Fibroblast of mammary gland (primary cell): ENCODE measurements at regions not wholly inside any gene's neighbourhood (a gene's known extent, or its start where the extent isn't known, plus 50 kb on each side); places are given as distances from the start of the nearest gene placed in this dataset.
"Not testable (repeated sequence)": the region's sequence is repeated elsewhere in the genome, so short reads cannot be mapped to it uniquely, and the experiment has no call there.

Experiments used
- DNase-seq: peaks from one replicate; pipeline ENCODE4 v3.0.0-alpha.2; 2010; ENCODE audit warnings: low read depth
- H3K4me3 ChIP-seq: 2 replicates; pipeline ENCODE4 v1.5.1; 2011; ENCODE audit warnings: low read depth, mild to moderate bottlenecking, low read length, moderate library complexity; ENCODE audit not compliant: control insufficient read depth
- CTCF ChIP-seq: conservative IDR thresholded peaks from 2 replicates; pipeline ENCODE4 v1.5.1; 2011; ENCODE audit warnings: low read depth, low read length, inconsistent platforms; ENCODE audit not compliant: control insufficient read depth, insufficient read depth

GRCh38 chr4:79574741-79575451, 166.9 kb upstream of the GK2 start:
- H3K4me3 ChIP-seq, result no peak overlapping the region
- no peak for TF ChIP-seq CTCF
- no peak for DNase-seq

GRCh38 chr4:79563219-79563618, 155.2 kb upstream of the GK2 start:
- no peak for TF ChIP-seq CTCF
- no peak for DNase-seq
- no peak overlapping the region for H3K4me3 ChIP-seq

- no peak for TF ChIP-seq CTCF
- no peak for DNase-seq
- no peak overlapping the region for H3K4me3 ChIP-seq
Measured at GRCh38 chr4:79561751-79562150, 153.7 kb upstream of the GK2 start.

- not testable (repeated sequence) for DNase-seq, H3K4me3 ChIP-seq
Measured at GRCh38 chr4:79559398-79559797, 151.4 kb upstream of the GK2 start.

- no peak for DNase-seq
- no peak for TF ChIP-seq CTCF
- no peak overlapping the region for H3K4me3 ChIP-seq
Measured at GRCh38 chr4:79552311-79552710, 144.3 kb upstream of the GK2 start.

GRCh38 chr4:79551555-79551954, 143.5 kb upstream of the GK2 start:
- no peak overlapping the region for H3K4me3 ChIP-seq
- DNase-seq, result no peak
- no peak for TF ChIP-seq CTCF

- TF ChIP-seq CTCF, result no peak
- no peak overlapping the region for H3K4me3 ChIP-seq
Measured at GRCh38 chr4:79547851-79548250, 139.8 kb upstream of the GK2 start.

GRCh38 chr4:79545292-79545691, 137.3 kb upstream of the GK2 start:
- H3K4me3 ChIP-seq, DNase-seq: not testable (repeated sequence)

More at GRCh38 chr4:79547851-79548250, 139.8 kb upstream of the GK2 start:
- no peak for DNase-seq
